GM21515 (cell line): ENCODE measurements at regions not wholly inside any gene's neighbourhood (a gene's known extent, or its start where the extent isn't known, plus 50 kb on each side); places are given as distances from the start of the nearest gene placed in this dataset.

Experiments used
- ATAC-seq: cut with Tn5 transposase; IDR thresholded peaks from one replicate; pipeline ENCODE4 v1.9.1; 2021; ENCODE audit not compliant: unreplicated experiment

GRCh38 chr21:36554411-36555157 is 74.7 kb upstream of the CLDN14 start:
- ATAC-seq: no peak

DNA sequence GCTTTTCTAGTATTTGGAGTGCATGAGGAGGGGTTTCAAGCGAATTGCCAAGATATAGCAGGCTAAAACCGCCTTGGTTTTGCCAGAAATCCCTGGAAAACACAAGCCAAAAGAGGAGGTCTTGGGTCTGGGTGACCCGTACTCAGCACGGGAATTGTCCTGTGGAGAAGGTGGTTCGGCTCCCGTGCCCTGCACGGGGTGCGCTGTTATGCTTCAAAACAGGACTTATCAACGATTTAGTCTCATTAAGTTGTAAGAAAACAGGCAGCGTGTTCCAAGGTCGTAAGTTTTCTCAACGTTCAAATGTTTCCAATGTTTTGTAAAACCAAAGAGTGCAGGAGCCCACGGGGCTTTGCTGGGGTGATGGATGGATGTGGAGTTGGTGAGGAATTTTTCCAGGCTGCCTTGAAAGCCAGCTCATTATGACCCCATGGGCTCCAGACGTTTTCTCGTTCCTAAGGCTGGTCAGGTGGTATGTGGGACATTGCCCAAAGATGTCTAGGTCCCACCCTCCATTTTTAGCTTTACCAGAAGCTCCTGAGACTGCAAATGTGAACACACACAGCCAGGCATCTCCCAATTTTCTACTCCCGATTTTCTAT is 75.4 kb upstream of the CLDN14 start:
- ATAC-seq: no peak

DNA sequence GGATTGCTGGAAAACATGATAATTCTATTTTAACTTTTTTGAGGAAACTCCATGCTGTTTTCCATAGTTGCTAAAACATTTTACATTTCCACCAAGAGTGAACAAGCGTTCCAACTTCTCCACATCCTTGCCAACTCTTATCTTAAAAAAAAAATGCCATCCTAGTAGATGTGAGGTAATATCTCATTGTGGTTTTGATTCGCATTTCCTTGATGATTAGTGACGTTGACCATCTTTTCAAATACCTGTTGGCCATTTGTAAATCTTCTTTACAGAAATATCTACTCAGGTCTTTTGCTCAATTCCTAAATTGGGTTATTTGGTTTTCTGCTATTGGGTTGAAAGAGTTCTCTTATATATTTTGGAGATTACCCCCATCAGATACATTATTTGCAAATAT is 77.4 kb upstream of the CLDN14 start:
- no peak for ATAC-seq

GRCh38 chr21:36560933-36561575 is 81.1 kb upstream of the CLDN14 start:
- ATAC-seq: no peak

DNA sequence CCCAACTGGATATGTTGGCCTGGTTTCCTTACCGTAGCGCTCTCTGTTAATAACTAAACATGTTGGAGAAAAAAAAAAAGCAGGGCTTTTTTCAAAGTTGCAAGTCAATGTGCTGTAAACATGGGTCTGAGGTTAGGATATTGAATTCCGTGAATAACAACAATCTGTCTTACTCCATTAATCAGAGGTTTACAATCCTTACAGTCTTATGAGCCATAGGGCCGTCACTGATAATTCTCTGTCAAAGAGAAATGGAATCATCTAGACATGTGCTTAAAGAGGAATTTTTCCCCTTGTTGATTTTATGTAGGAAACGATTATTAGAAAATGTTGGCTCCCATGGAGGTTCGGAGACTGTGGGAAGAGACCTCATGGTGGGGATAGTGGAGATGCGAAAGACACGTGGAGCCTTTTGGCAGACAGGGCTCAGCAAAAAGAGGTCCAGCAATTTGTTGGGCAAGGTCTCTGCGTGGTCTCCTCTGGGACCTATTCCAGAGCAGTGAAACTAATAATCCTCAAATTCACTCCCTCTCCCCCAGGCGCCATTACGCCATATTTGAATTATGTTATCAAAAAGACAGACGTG is 83.5 kb upstream of the CLDN14 start:
- no peak for ATAC-seq

DNA sequence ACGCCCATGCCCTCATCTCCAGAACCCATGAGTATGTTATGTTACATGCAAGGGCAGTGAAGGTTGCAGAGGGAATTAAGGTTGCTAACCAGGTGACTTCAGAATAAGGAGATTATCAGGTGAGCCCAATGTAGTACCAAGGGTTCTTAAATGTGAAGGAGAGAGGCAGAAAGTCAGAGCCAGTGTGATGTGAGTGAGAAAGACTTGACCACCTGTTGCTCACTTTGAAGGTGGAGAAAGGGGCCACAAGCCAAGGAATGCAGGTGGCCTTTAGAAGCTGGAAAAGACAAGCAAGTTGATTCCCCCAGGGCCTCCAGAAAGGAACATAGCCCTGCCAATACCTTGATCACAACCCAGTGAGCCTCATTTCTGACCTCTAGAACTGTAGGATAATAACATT is 84.7 kb upstream of the CLDN14 start:
- ATAC-seq: no peak

DNA sequence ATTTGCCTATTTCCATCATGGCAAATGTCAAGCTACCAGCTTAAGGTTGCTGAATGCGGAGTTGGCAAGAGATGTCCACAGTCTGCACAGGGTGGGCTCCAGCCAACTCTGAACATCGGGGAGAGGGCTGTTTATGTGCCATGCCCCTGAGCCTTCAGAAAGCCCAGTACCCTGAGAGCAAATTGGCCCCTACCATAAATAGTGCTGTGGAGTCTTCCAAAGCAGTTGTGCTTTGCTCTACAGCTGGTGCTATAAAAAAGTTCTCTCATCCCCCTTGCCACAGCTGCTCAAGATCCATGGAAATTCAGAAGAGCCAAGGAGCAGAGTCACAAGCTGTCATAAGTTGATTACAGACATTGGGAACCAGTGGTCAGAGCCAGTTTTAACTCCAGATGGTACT is 85.6 kb upstream of the CLDN14 start:
- no peak for ATAC-seq

DNA sequence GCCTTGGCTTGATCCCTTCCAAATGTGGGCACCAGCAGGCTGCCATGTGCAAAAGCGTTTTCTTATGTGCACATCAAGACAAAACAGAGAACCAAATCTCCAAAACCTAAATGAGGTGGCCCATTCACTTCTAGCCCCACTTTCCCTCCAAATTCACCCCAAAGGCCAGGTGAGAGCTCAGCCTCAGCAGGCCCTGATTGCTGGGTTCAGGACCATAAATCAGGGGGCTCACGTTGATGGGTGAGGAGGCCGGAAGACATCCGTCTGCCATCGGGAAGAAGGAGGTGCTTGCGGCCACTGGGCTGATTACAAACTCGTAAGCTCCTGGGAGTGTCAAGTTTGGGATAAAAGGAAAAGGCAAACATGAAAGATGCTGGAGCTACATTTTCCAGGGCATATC is 86.7 kb upstream of the CLDN14 start:
- ATAC-seq: no peak

DNA sequence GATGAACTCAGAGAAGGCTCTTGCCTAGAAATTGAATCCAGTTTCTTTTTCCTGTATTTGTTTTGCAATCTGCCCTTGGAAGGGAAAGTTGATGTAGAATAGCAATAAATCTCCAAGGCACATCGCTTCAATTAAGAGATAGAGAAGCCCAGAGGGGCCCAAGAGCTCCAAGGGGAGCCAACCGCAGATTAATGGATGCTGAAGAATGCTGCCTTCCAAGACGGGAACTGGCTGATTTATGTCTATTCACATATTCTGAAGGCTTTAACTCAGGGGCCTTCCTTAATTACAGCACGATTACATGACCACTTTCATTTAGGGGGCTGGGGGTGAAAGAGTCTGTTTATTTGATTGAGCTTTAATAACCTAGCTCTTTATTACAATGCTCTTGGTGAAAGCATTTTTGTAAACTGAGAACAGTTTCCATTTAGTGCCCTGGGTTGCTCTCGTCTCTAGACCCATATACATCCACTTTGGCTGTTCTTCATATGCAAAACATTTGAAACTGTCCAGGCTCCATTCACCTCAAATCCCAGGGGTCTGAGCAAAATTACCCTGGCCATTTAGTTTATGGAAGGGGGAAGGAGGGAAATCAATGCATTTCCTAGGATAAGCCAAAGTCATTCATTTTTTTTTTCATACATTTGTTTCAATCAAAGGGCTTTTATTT is 87.4 kb upstream of the CLDN14 start:
- ATAC-seq: no peak

DNA sequence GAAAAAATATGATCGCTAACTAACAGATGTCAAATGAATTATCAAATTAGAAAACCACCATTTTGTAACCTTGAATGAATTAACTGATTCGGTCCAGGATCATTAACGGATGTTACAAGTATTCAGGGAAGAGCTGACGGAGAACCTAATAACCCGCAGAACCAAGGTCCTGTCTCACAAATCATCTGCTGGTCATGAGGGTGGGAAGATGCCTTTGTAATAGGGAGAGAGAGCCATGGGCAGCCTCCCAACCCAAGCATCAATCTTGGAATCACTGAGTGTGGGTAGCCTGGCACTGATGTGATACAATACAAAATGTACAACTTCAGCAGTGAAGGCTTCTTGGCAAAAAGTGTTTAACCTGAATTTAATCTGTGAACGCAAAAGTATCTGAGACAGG is 89.6 kb upstream of the CLDN14 start:
- ATAC-seq: no peak

DNA sequence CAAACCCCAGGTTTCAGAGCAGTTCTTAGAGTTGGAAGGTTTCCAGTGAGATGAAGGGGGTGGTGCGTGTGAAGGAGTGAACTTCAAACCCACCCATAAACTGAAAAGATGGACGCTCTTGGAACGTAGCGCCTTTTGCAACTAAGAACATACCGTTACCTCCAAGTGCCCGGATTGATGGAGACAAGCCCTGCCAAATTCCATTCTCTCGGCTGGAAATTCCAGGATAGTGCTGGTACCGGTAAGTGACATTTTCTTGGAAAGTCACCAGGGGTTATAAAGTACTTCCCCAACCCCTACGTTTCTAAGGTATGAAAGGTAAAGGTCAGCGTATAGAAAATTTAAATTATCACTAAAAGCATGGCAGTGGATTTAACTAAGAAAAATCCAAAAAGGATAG is 91.6 kb upstream of the CLDN14 start:
- no peak for ATAC-seq

DNA sequence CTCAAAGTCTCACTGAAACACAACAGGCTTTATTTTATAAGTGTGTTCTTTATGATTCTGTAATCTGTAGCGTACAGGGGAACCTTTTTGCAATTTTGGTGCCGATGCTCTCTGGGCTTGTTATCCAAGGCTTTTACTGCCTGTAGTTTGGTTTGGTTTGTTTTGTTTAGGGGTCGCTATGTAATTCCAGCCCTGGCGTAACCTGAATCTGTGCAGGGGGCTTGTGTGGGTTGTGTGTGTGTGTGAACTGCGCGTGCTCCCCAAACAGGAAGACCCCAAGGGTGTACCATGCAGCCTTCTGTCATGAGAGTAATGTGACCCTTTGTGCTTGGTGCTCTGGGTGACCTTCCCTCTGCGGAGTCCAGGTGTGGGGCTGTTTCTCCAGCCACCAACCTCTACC is 92.1 kb upstream of the CLDN14 start:
- no peak for ATAC-seq

GRCh38 chr21:36575306-36575705 is 95.4 kb upstream of the CLDN14 start:
- ATAC-seq: no peak

DNA sequence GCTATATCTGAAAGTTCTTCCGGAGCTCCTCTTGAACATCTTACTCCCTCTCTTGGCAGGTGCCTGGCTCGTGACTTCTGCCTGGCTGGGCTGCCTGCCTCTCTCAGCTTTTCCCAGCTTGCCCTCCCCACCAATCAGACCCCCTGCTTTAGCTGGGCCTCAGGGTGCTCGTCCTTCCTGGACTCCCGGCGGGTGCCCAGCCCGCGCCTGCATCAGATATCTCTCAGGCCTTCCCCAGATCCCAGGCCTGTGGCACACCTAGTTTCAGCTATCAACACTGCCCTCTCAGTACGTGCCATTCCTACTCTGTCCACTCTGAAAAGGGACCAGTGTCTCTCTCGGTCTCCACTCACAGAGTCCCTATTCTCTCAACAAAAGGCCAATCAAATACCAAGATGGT is 96.5 kb upstream of the CLDN14 start:
- no peak for ATAC-seq

DNA sequence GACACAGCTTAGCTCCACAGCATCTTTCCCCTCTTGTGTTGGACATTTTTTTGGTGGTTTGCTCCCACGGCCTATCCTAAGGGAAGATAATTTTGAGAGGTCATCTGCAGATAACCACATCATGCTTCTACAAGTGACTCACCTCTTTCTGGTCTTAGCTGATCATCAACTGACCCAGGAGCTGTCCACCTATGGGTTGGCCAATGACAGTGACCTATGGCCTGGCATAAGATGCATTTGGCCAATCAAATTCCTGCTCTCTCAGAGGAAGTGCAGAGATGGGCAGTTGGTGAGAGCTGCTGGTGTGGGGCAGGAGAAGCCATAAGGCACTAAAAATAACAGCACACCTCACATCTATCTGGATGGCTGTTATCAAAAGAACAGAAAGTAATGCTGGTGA is 100.0 kb upstream of the CLDN14 start:
- ATAC-seq: no peak

DNA sequence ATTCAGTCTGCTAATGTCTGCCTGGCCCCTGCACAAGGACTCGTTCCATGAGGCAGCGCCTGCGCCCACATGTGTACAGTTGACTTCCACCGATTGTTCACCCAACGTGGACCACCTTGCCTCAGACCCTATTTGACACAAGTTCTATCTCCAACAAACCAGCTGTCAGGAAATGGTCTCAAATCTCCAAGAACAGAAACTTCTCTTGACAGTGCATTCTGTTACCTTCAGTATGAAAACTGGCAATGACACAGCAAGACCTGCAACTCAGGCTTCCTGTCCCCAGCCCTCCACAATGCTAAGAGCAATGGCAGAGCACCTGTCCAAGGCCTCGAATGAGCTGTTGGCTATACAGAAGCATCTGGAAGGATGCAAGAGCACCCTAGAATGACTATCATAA is 102.3 kb upstream of the CLDN14 start:
- ATAC-seq: no peak

- ATAC-seq: no peak
Observed at GRCh38 chr21:36583591-36583990, 103.7 kb upstream of the CLDN14 start.

DNA sequence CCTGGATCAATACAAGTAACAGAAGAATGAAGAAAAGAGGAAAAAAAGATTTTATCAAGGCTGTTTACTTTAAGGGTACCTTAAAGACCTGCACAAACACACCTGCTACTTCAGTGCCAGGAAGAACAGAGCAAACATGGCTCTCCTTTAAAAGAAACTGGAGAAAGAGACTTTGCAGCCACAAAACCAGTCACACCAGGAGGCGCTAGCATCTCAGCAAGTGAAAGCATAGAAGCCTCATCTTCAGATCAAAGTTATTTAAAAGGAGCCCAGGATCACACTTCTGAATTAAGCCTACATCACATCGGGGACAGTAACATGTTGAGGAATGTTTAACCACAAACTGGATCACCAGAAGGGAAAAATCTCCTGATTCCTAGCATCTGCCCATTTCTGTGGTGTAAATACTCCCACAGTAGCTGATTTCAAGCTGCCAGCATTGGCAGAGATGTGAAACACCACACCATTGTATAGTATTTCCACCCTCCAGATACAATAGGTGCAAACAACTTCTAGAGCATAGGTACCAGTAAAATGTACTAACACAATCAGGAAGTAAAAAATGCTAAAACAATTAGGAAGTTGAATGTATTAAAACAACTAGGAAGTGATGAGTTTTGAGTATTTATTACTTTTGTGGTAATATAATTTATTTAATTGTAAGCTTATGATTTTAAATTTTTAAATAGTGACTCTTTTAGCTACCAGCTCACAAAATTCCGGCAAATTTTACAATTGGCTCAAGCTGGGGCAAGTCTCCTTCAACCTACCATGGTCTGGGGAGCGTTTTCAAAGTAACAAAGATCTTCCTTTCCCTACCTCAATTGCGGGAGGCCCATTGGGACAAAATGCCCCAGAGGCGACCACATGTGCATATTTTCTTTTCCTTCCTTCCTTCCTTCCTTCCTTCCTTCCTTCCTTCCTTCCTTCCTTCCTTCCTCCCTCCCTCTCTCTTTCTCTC is 105.3 kb upstream of the CLDN14 start:
- ATAC-seq: no peak

DNA sequence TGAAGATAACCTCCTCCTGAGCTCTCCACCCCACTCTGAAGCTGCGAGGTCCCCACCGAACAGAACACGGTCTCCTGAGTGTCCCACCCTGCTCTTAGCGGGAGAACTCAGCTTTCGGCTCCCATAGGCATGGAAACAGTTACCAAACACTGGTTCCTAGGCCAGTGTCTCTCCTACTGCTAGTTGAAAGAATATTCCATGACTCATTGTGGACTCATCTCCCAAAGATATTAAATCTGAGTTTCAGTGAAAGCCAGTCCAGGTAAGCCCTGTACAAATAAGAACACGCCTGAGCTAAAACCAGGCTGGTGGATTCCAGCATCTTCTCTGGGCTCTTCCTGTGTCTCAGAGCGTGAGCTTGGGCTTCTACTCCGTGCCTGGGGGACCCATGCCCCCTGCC is 107.5 kb upstream of the CLDN14 start:
- ATAC-seq: no peak

DNA sequence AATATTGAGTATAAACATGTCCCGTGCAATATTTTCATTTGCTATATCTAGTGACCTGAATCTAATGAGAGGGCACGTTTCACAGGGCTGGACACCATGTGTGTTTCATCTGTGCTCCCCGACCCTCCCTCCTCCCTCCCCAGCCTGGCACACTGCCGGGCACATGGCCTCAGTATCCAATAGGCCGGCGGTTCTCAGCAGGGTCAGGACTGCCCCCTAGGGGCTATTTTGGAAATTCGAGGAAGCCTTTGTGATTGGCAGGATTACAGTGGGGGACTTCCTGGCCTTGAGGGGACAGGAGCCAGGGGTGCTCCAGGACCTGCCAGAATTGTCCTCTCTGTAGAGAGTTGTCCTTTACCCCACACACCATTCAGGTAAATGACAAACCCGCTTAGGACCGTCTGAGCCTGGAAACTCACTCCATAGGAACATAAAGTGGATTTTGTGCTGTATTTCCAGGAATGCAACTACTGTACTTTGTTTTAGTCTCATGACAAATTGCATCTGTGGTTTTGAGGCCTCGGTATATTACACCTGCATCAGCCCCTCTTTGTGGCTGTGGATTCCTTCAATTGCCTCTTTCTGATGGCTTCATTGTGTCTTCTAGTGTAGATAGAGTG is 109.5 kb upstream of the SIM2 start:
- ATAC-seq: no peak
